AG08396 (cell line): ENCODE measurements at regions not wholly inside any gene's neighbourhood (a gene's known extent, or its start where the extent isn't known, plus 50 kb on each side); places are given as distances from the start of the nearest gene placed in this dataset.
A peak's percentile ranks its signal among the peaks of the same experiment; 100 is the strongest.

Source experiments
- DNase-seq: peaks from one replicate; pipeline ENCODE4 v3.0.0; 2012; ENCODE audit warnings: low spot score, mixed read lengths

DNA sequence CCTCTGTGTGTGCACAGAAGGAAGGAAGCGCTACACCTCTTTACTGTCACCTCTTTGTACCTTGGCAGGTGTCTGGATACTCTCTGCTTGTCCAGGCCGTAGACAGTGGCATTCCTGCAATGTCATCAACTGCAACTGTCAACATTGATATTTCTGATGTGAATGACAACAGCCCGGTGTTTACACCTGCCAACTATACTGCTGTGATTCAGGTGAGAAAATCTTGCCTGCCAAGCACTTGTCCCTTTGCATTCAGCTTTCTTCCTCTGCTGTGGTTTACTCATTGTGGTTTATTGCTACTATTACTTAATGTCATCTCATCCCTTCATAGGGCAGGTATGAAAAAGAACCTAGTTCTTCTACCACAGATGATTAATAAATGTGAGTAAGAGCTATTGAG is 131.9 kb upstream of the MTNR1B start:
- DNase-seq = no peak

DNA sequence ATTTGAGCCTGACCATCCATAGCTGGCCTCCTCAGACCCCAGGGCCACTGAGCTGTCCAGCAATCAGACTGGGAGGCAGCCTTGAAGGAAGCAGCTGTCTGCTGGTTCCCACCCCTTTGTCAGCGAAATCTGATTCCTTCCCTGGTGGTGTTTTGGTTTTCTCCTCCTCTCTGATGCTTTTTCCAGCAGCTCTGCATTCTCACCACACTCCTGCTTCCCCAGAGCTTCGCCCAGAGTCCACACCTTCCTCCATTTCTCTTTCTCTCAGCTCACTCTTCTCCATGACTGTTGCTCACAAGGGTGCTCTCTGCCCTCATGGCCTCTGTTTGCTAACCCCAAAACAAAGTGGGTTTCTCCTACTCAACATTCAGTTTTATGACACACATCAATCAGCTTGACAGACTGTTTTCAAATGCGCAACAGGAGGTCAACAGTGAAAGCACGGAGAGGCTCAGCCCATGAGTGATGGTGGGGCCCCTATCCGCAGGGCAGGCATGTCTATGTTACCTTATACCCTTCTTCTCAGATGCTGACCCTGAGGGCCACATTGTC is 130.6 kb upstream of the MTNR1B start:
- DNase-seq = no peak

DNA sequence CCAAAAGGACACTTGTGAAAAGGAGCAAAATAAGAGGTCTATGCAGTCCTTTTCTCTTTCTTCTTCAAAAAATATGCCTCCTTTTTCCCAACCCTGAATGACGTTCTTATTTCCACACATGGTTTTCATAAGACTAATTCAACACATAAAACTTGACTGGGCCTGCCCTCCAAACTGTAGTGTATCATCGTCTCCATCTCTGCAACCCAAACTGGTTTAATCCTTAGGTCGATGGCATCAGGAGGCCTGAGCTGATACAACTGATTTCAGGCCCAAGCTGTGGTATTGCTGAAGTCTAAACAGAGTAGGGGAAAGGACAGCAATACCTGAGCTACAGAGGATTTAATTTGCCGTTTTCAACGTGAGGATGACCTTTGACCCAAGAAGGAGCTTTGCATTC is 130.0 kb upstream of the MTNR1B start:
- DNase-seq = no peak

DNA sequence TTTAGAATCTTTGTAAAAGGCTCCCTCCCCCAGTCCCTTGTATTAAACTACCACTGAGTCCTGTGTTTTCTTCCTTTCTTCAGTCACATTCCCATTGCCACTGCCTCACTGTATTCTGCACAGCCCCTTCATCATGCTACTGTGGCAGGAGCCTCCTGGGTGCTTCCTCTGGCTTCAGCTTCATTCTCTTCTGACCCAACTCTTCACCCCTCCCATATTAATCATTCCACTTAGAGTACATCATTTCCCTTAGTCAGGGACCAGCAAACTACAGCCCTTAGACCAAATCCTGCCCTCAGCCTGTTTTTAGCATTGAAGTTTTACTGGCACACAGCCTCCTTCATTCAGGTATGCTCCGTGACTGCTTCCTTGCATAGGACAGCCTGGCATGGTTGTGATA is 127.7 kb upstream of the MTNR1B start:
- DNase-seq = no peak

DNA sequence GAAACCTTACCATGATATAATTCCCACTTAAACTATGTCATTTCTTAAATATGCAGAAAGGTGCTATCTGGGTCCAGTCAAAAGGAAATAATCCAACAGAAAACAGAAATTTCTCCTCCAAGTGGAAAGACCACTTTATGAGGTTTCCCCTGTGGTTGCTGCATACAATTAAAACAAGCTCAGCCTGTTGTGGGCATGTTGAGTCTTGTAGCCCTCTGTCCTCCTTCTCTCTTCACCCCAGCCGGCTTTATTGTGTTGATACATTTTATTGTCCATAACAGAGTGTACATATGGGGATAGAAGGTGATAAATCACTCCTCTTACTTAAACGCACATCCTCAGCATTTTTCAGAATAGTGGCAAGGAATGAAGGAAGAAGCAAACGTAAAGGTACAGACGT is 126.0 kb upstream of the MTNR1B start:
- no peak for DNase-seq

DNA sequence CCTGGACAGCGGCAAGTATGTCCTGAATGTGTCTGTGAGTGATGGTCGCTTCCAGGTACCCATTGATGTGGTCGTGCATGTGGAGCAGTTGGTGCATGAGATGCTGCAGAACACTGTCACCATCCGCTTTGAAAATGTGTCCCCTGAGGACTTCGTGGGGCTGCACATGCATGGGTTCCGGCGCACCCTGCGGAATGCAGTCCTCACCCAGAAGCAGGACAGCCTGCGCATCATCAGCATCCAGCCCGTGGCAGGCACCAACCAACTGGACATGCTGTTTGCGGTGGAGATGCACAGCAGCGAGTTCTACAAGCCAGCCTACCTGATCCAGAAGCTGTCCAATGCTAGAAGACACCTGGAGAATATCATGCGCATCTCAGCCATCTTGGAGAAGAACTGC is 125.3 kb upstream of the MTNR1B start:
- DNase-seq = no peak

DNA sequence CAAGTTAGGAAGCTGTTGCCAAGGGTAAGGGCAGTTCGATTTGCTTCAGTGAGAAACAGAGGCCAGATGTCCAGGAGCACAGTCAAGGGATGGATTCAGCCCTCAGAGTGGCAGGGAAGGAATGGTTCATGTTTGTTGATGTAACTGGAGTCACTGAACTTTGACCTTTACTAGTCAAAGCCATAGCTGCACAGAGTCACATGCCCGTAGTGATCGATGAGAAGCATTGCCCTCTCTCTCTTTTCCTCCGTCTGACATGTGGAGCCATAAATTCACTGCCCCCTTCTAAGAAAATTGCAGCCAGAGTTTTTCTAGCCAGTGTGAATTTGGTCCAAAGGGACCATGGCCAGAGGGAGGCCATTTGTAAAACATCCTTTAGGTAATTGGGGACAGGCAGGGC is 124.1 kb upstream of the MTNR1B start:
- no peak for DNase-seq

DNA sequence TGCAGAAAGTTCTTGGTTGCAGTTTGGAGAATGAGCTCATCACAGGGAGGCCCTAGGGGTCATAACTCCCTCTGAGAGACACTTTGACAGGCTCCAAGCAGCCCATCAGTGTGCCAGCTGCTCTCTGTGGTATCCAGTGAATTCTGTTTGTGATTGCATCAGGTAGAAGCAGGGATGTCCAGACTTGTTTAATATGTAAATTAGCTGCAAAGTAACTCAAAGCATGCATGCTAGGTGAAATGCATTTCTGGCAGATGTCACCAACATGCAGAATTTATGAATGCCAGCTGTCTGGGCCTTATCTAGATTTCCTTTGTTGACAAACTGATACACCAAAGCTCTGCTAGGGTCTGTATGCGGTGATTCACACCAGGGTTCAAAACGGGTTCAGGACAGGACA is 123.6 kb upstream of the MTNR1B start:
- DNase-seq = no peak

DNA sequence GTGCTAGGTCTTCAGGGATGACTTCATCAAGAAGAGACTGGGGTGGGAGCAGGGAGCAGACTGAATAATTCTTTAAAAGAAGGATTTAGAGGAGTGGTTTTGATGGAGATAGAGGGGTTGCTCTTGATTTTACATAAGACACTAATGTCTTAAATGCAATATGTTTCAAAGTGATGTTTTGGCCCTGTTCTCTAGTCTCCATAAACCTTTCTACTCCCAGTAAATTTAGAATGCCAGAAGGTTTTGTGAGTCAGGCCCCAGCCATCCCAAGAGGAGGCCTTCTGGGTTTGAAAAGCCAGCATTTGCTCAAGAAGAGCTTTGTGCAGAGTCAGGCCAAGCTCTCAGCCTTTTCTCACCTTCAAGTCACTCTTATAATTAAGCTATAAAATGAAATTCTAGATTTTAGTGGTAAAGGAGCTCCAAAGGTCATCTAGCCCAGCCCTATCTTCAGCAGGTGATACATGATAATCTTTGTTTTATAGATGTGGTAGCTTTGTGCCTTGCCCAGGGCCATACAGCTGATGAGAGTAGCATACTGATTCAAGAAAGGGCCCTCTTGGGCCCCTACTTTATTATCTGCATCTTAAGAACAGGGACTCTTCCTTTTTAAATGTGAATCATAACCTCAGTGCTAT is 122.8 kb upstream of the MTNR1B start:
- no peak for DNase-seq

DNA sequence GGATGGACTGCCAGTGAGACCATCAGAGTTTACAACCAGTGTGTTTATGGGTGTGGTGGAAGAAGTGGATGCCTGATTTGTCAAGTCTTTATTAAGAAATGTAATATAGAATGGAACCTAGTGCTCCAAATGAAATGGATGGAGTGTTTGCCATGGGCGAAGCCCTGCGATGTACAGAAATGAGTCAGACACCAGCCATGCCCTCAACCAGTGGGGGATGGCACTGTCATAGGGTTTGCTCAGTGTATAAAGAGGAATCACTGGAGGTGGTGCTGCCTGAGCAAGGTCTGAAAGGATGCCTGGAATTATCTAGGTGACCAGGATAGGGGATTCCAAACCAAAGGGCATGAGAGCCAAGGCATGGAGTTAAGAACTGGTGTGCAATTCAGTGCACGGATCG is 120.9 kb upstream of the MTNR1B start:
- no peak for DNase-seq

DNA sequence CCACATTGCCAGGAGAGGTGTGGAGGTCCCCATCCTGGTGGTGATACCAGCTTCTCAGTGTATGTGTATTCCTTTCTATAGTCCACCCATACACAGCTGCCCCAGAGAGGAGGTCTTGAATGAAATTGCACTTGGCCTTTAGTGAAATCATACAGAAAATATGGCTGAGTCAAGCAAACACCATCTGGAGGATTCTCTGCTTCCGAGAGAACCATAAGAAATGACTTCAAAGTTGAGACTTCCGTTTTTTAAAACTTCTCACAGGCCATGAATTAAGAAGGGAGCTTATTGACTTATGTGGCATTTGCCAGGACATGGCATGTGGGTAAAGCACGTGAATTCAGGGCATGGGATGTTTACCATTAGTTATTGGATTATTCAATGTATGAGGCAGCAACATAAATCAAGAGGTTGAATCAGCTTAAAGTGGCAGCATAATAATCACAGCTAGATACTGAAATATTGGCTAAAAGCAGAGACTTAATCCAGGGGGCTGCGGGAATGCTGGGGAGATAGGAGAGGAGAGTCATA is 119.1 kb upstream of the MTNR1B start:
- DNase-seq = no peak

DNA sequence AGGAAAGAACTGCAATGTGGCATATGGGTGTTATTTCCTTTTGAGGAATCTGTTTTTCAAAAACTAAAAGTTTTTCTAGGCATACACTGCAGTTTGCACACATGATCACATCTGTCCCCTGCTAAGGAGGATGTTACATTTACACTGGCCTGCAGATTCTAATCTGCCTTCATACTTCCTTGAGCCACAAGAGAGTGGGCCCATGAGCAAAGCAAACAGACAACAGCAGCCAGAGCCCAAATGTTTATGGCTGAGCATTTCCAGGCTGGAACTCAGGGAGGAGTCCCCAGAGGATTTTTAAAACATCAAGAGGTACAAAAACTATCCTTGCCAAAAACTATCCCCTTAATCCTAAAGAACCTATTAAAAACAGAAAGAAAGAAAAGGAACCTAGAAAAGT is 117.2 kb upstream of the MTNR1B start:
- no peak for DNase-seq

DNA sequence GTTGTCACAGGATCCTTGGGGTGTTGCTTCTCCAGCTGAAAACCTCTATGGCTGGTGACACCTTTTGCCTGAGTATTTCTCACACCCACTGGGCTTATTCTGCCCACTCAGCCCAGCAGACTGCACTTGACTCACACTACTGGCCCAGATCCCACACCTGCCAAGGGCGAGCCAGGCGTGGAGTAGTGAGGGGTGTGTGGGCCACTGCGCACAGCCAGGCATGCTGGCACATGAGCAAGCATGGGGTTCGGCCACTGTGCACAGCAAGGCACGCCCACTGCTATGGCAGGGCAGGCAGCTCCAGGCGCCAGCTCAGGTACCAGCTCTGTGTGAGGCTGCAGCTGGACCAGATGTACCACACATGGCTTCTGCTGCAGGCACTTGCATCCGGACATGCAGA is 116.5 kb upstream of the MTNR1B start:
- DNase-seq = no peak

DNA sequence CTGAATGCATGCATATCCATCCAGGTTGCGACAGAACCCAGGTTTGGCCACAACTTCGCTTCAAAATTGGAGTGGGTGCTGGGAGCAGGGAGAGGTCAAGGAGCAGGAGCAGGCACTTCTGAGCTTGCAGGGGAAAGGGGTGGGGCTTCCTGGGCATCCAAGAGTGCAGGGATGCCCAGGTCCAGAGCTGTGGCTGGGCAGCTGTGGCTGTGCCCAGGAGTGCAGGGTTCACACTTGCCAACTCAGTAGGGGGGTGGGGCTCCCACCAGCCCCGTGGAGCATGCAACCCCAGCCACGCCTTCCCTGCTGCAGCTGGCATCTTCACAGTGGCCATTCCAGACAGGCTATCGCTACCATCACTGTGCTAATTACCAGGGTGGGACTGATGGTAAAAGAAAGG is 115.3 kb upstream of the MTNR1B start:
- no peak for DNase-seq

DNA sequence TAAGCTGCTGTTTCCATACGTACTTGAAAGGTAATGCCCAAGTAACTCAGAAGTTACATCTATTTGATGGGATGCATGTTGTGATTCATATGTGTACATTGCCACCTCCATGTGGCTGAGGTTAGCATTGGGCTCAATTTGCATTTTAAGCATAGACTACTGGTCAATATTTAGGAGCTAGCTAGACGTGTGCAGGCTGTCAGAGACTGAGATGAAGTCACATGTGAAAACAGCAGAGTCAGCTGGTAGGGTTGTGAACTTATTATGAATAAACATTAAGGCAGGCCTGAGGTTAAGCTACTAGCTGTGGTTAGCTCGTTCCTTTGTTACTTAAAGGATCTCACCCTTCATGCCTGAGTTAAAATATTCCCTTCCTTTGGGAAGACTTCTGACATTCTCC is 114.5 kb upstream of the MTNR1B start:
- DNase-seq = no peak

DNA sequence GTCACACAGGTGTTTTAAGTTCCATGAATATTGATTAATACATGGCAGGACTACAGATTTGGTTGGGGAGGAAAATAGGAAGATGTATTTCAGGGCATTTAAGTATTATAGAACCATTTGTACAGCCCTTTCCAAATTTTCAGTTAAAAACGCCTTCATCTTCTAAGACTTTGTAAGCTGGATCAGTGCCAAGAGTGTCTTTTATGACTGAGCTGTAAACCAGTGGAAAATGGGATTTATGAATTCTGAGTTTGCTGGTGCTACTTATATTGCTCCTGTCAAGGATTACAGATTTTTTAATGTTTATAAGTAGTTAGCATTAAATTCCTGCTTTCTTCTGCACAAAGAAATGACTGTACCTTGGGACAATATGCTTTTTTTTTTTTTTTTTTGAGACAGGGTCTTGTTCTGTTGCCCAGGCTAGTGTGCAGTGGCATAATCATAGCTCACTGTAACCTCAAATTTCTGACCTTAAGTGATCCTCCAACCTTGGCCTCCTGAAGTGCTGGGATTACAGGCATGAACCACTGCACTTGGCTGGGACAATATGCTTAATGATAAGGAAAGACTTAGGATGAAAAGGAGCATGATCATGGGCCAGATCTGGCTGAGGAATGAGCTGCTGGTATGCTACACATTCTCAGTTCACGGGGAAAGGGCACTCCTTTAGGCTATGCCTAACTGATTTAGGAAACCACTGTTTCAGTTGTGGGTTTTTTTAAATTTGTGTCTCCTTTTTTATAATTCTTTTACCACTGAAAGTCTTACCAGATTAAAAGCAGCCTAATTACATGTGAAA is 113.6 kb upstream of the MTNR1B start:
- no peak for DNase-seq

DNA sequence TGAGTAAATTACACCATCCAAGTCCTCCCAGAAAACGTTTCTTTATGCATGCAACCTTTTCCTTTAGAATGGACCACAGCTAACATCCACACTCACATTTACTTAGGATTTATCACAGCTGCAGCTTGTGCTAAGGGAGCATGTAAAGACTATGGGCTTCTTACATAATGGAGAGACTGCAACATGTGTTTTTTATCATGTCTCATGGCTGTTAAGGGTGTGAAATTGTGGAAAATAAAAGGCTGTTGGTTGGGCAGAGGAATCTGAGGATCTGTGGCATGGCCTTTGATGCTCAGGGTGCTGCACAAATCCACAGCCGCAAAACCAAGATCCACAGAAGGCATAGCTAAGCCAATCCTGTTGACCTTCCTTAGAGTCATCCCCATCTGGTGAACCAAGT is 112.0 kb upstream of the MTNR1B start:
- no peak for DNase-seq

DNA sequence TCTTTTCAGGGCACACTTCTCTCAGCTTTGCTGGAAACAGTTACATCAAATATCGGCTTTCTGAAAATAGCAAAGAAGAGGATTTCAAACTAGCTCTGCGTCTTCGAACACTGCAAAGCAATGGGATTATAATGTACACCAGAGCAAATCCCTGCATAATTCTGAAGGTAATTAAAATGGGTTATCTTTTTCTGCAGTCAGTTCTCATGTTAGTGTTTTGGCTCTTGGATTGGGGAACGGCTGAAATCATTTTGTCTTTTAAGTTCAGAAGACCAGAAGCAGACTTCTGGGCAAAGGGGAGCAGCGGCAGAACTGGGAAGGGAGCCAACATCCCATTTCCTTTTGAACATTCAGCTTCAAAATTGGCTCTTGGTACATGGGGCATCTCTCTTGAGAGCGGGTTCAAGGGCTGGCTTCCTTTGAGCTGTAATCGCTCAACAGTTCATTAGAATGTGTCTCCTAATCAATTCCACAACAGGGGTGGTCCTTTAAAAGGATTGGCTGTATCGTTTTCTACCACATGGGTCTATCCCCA is 110.2 kb upstream of the MTNR1B start:
- DNase-seq = no peak

DNA sequence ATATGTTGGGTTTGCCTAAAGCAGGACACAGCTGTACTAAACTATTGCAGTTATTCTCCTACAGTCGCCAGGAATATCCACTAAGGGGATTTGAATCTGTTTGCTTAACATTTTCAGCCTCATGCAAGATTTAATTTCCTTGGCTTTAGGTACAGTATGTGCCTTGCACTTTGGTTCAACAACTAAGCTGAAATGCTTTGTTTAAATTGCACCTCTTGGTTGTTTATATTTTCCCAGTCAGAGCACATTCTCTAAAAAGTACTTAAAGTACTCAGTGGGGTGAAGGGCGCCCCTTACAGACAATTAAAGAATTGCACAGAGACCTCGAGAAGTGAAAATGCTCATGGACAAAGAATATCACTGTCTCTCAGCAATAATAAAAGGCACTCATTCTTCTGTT is 107.8 kb upstream of the MTNR1B start:
- no peak for DNase-seq

DNA sequence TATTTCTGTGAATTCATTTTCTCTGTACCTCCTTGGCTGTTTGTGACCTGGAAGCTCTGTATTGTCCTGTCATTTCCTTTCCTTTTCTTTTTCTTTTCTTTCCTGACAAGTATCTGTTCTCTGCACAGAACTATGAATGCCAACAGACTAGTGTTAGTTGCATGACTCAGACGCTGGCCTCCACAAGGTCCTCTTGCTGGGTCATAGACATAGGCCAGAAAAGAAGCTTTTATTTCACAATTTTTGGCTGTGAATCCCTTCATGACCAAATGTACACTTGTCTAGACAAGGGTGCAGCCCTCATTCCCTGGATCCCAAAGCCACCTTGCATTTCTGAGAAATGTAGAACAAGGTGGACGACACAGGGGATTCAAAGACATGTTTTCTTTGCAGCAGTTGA is 104.1 kb upstream of the MTNR1B start:
- DNase-seq = peak; percentile 50

DNA sequence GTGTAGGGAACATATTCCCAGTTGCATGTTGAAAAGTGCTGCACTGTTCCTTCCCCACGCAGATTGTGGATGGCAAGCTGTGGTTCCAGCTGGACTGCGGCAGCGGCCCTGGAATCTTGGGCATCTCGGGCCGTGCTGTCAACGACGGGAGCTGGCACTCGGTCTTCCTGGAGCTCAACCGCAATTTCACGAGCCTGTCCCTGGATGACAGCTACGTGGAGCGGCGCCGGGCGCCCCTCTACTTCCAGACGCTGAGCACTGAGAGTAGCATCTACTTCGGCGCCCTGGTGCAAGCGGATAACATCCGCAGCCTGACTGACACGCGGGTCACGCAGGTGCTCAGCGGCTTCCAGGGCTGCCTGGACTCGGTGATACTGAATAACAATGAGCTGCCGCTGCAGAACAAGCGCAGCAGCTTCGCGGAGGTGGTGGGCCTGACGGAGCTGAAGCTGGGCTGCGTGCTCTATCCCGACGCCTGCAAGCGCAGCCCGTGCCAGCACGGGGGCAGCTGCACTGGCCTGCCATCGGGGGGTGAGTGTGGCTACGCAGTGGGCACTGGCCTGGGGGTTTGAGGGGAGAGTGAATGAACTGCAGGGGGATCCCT is 102.7 kb upstream of the MTNR1B start:
- DNase-seq = no peak

DNA sequence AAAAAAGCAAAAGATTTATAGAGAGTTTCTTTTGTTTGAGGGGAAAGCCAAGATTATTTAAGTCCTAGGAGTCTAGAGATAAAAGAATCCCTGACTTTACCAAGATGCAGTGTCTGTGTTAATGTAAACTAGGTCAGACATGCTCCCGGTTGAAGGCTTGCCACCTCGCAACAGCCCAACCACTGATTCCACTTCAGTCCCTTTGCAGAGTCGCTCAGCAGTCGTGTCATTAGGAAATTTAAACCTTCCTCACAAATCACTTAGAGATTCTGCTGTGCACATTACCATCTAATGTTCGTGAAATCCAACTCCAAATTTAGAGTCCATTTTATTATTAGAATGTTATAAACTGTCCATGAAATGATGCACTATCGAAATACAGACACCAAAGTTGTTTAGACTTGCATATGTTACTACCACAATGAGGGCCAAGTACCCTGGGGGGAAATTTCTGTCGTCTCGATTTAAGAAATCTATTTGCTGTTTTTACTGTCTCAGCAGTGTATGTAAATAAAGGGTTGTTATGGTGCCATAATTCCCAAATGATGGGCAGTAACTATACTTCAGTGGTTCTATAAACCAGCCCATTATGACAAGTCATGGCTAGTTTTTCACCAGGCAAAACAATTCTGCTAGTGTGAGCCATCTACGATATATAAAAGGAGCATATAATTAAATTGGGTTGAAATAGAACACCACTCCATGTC is 101.4 kb upstream of the MTNR1B start:
- no peak for DNase-seq
